GM19452 (cell line): ENCODE measurements at regions not wholly inside any gene's neighbourhood (a gene's known extent, or its start where the extent isn't known, plus 50 kb on each side); places are given as distances from the start of the nearest gene placed in this dataset.
A peak's percentile ranks its signal among the peaks of the same experiment; 100 is the strongest.

Source experiments
- ATAC-seq: cut with Tn5 transposase; IDR thresholded peaks from one replicate; pipeline ENCODE4 v1.9.1; 2021; ENCODE audit not compliant: unreplicated experiment

DNA sequence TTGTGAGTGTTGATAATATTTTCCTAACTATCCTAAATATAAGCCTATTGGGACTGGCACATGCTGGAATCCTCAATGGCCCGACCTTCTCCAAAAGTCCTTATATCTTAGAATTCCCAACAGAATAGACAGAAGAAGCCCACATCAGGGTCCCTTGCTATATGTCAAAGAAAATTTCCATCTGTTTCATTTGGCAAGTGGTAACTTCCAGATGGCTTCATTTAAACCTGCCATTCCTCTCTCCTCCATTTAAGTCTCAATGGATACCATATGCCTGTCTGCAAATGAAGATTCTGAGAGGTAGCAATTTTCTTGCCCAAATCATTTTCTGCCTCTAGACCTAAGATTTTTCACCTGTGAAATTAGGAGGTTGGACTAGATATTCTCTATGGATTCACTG, 73.1 kb upstream of the KCNA4 start:
- ATAC-seq, result no peak

DNA sequence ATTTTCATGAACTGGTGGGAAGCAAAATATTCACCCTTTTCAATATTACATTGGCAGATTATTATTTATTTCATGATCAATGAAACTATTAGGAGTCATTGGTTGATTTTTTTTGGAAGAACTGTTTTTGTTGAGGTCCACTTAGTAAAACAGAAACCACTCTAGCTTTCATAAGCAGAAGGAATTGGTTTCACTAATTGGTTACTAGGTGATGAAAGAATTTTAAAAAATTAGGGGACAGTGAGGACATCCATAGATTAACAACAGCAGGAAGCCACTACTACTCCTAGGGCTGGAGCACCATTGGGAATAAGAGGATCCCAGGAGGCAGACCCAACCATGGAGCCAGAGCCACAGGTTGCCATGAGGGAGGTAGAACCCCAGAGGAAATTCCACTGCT, 74.4 kb upstream of the KCNA4 start:
- peak; percentile 66 for ATAC-seq

DNA sequence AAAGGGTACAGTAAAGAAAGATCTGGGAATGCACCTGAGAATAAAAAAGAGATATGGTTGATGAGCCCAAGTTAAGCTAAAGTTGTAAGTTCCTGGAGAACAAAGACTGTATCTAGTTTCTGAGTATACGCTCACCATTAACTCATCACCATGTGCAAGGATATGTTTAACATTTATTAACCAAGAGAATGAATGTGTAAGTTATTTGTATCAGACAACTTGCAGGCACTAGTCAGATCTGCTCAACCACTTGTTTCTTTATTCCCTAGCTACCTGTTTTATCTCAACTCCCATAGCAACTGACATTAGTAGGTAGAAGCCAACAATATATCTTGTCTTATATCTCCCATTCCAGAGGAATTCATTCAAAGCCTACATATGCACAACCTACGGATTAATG, 74.9 kb upstream of the KCNA4 start:
- ATAC-seq, result peak; percentile 82

DNA sequence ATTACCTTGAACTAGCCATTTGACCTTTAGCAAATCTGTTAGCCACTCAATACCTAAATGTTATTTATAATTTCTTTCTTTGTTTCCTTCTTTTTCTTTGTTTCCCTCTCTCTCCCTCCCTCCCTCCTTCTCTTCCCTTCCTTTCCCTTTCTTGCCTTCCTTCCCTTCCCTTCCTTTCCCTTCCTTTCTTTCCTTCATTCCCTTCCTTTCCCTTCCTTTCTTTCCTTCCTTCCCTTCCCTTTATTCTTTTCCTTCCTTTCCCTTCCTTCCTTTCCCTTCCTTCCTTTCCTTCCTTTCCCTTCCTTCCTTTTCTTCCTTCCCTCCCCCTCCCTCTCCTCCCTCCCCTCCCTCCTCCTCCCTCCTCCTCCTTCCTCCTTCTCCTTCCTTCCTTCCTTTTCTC, 75.7 kb upstream of the KCNA4 start:
- ATAC-seq, result no peak

DNA sequence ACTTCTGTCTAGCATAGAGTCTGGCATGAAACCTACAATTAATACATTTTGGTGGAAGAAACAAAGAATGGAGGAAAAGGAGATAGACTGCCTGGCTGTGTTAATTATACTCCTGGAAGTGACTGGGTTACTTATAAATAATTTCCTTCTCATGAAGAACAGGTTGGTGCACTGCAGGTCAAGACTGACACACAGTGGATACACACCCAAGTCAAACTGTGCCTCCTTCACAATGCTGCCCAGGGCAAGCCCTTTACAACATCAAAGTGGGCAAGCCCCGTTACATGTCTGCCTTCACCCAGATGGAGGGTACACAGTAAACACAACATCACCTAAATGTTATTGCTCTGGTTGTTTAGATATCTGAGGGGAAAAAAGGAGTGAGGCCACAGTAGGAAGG, 83.7 kb upstream of the KCNA4 start:
- ATAC-seq, result no peak

DNA sequence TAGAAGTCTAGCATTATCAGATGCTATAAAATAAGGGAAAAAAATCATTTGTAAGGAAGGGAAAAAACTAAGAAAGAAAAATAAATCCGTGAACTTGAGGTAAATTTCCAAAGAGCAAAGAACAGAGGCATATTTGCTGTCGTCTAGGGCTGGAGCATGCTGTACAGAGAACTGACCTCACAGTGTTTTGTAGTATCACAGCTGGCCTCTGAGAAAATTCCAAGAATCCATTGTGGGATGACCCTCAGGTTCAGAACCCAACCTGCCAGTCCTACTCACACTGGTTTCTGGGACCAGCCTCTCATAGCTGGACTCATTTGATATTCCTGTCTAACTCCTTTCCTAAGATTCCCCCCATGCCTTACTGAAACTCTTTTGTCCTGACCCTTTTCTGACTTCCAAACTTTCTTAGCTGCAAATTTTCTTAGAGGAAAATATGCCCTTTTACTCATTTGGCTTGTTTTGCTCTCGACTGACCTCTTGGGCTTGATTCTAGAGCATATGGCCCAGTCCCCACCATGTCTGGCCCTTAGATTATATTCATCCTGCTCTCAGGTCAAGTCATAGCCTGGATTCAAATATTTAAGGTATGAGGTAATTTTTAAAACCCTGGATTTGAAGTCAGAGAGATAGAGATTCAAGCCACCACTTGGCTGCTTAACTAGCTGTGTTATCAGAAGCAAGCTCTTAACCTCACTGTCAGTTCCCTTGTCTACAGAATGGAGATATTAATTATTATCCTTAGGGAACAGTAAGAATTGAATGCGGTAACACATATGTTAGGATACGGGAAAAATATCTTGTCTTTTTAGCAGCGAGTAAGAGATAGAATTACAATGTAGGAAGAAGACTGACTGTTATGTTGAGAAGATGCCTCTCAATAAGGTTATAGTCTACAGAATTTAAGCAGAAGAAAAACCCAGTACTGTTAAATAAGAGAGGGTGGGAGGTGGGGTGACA, 89.7 kb upstream of the KCNA4 start:
- ATAC-seq, result no peak

DNA sequence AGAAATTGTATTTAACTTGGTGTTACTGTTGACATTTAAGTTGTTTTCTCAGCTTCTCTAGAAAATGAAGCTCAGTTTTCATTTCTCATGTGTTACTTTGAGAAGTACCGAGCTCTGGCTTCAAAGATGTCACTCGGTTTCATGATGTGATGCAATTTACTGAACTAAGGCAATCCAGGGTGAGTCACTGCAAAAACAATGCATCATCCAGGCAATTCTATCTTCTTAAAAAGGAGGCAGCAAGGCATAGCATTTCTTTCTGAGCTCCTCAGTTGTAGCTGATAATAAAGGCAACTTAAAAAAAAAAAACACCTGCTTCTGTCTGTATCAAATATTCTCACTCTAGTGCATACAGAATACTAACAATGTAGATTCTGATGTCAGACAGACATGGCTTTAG, 91.1 kb upstream of the KCNA4 start:
- ATAC-seq, result no peak

DNA sequence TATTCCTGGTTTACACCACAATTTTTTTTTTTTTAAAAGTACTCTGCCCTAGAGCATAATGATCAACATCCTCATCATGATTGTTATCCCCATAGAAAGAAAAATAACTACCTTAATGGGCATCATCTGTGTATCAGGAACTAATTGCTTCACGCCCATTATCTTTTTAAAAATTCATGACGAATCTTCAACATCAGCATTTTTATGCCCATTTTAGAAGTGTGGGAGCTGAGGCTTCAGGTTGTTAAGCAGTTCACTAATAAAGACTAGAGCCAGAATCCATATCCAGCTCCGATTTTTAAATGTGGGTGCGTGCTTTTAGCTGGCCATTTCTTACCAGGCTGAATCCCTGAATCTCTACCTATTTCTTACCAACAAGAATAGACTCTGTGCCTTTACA, 92.9 kb upstream of the KCNA4 start:
- ATAC-seq, result no peak

DNA sequence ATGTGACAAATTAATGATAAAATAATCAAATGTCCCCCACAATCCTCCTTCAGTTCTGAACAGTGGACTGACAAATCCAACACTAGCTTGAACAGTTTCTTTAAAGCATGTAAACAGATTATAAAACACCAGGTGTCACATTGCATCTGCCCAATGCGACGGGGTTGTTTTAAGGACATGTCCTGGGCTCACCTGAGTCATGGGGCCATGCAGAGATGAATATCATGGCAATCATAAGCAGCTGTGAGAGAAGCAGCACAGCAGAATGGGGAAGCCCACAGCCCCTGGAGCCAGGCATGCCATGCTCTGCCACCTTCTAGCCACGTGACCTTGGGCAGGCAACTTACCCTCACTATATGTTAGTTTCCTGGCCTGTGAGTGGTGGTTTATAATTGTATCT, 93.9 kb upstream of the KCNA4 start:
- no peak for ATAC-seq

DNA sequence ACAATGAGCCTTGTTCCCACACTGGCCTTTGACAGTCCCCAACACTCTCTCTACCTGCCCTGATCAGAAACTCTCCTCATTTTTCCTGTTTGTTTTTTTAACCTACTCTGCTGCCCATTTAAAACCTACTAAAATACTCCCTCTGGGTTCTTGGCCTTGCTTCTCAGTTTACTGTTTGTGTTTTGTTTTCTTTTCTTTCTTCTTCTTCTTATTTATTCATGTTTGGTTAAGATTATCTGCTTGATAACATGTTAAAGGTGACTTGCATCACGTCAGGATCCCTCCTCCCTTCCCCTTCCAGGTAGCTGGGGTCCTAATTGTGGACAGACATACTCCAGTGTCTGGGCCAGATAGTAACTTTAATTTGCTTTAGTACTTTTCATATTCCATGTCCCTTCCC, 95.0 kb upstream of the KCNA4 start:
- no peak for ATAC-seq

DNA sequence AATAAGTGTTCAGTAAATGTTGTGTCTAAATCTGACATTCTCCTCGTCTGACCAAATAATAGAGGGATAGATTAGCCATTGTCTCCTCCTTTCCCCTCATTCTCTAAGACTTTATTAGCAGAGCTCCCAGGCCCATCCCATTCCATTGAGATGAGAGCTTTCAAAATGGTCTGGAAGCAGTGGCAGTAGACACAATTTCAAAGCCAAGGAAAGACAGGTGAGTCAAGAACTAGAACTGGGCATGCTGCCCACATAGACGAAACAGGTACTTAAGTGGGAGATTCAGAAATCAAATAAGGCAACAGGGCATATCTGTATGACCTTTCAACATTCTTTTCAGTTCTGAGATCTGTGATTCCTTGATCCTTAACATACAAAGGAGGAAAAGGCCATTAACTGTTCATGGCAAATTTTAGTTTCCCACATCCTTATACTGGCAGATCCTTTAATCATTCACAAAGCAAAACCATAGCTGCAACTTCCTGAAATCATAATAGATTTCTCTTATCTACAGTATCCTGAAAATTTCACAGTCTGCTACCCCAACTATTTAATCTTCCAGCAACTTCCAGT, 96.6 kb upstream of the KCNA4 start:
- no peak for ATAC-seq

DNA sequence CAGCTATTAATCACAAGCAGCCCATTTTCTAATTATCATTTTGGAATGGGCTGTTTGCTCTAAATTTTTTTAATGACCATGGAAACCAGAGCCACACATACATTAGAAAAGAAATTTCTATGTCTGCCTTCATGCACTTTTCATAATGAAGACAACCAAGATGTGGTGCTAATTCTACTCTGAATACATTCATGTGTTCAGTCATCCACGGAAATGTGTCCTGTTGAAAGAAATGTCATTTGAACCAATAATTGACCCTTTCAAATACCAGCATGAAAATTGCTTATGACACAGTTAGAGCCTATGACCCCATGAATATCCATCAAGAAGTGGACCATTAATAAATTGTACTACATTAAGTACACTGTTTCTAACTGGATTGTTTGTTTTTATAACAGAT, 99.7 kb upstream of the KCNA4 start:
- no peak for ATAC-seq

DNA sequence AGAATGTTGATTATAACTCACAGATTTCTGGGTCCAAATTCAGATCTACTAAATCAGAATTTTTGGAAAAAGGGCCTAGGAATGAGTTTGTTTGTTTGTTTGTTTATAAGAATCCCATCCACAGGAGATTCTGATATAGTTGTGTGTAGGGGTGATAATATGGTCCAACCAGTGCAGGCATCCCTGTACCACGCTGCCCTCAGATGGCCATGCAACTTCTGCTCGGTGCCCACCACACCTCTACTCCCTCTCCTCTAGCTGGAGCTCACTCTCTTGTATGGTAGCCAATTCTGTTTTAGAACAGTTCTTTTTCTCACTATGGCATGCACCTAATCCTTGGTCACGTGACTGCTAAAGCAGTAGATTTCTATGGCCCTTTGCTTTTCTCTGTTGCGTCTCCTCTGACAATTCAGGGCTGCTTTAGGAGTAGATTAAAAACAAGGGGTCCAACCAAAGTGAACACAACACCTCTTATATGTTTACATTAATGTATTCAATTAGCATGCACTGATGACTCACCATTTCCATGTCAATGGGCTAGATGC, 103.3 kb upstream of the KCNA4 start:
- no peak for ATAC-seq

DNA sequence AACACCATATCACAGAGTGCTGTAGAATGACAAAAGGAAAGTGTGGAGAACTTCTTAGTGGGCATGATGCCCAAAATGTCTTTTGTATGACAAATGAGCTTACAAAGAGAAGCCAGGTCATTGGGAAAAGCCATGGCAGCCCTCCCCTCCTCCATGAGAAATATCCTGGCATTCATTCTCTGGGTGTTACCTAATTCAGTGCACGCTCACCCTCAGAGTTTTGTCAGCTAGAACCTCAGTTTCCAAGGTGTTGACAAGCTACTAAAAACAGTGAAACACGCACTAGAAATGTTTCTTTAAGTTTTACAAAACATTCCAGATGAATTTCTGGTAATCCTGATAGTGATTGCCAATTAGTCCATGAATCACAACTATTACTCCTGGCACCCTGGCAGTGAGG, 105.4 kb upstream of the FSHB start:
- ATAC-seq, result no peak

DNA sequence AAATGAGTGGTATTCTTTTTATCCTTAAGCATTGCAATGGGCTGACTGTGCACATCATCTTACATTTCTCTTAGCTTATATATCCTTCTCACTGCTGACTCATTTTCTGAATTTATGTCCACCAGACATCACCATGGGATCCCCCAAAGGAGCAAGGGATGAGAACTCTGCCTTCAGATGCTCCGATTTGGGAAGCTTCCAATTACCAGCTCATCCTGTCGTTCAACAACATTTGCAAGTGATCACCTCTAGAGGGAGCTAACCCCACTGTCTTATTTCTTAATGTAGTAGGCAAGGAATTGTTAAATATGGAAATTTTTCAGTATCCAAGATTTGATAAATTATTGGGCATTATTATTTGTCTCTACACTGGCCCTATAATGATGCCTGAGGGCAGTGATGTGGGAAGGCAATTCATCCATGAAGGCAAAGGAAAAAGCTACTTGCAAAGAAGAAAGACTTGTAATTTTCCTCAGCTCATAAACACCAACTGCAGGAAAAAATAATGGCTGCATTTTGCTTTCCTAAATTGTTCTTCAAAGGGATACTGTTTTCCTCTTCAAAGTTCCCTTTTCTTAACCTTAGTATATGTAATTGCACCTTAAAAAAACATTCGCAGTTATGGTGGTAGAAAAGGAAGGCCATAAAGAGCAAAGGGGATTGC, 102.4 kb upstream of the FSHB start:
- ATAC-seq, result no peak

DNA sequence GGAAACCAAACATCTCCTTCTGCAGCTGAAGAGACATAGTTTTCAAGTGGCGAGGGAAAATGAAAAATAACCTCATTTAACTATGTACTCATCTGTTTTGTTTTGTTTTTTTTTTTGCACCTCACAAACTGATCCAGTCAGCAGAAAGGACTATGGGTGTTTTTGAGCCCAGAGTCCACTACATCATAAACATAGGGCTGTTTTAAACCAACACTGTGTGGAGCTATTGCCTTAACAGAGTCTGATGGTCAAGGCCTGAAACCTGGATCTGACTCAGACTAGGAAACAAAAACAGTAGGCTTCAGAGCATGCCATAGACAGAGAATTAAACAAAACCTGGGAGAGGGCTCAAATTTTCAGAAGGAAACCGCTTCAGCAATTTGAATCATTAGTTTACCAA, 99.3 kb upstream of the FSHB start:
- ATAC-seq, result peak; percentile 74

DNA sequence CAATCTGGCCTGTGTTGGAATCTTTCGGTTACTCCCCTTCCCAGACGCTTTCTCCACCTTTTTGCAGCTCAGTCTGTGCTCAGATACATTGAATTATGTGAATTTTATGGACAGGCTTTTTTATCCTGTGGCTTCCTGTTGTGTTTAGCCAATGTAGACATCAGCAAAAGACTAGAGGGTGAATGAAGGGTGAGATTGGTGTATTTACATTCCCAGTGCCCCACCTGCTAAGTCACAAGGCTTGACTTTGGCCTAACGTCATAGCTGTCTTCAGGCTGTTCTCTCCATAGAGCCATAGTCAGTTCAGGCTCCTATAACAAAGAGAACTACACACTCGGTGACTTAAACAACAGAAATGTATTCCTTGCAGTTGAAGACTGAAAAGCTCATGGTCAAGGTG, 97.5 kb upstream of the FSHB start:
- no peak for ATAC-seq

DNA sequence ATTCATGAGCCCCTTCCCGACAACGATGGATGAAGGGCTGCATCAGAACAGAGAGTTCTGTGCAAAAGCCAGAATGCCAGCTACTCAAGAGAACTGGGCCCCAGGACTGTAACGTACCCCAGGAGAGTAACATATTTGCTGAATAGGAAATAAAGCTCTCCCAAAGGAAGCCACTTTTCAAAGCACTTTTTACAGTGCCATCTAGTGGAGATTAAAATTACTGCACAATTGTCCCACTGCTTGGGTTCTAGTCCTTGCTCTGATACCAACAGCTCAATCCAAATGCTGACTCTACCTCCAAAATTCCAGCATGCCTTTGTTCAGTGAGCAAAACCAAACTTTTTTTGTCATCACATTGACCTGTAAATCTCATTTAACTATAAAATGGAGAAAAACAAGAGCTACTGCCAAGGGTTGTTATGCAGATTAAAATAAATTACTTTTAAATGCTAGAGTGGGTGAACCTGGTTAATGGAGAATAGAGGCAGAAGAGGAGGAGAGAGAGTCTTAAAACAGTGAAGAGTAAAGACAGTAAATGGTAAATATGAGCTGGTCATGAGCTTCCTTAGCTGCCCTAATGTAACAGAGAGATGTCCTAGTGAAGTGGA, 87.6 kb upstream of the FSHB start:
- ATAC-seq, result peak; percentile 68

DNA sequence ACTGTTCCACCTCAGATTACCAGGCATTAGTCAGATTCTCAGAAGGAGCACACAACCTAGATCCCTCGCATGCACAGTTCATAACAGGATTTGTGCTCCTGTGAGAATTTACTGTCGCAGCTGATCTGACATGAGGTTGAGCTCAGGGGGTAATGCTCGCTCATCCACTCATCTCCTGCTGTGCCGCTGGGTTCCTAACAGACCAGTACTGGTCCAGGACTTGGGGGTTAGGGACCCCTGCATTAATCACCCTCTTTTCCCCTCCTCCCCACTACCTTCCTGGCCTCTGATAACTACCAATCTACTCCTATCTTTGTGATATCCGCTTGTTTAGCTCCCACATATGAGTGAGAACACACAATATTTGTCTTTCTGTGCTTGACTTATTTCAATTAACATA, 83.5 kb upstream of the FSHB start:
- ATAC-seq, result no peak

DNA sequence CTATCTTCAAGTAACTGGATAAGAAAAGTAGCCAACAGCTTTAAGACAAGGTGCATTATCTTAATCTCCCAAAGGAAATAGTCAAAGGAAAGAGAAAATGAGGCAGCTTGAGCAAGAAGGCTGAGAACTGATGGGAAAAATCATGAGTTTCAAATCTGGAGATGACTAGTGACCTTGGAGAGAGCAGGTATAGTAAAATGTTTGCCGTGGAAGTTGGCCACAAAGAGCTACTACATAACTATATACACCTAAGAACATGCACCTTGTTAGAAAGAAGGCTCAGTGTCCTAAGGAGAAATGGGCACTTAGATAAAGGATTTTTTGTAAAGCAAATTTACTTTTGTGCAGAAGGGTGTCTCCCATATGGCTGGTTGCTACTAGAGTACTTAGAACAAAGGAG, 80.8 kb upstream of the FSHB start:
- no peak for ATAC-seq

DNA sequence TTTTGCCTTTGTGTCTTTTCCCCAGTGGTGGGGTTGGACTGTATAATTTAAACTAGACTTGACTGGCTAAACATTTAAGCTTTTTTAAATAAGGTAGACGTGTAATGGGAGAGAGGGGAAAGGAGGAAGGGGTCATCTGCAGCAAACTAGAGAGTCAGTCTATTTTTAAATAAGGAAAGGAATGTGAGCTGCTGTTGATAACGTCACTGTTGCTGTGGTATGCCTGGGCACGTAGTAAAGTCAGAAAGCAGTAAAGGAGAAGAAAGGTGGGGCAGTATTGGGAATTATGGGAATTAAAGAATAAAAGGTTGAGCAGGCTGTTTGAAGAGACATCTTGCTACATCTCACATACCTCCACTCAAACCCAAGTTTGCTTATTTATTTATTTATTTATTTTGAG, 80.4 kb upstream of the FSHB start:
- ATAC-seq, result no peak

DNA sequence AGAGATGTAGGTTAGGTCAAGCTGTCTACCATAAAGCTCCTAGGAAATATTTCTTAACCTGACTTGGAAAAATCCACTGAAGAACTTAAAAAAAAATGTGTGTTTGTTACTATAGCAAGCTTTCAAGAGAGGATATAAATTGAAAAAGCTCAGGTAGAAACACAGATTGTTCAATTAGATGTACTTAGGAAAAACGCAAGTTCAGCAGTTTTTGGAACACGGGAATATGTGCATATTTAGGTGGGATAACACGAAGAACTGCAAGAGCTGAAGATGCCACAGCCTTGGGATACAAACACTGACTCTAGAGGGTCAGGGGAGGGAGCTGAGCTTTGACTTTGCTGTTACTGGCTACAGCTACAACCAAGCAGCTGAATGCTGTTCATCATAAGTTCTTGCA, 77.8 kb upstream of the FSHB start:
- ATAC-seq, result no peak
